ENCODE measurements at regions not wholly inside any gene's neighbourhood (a gene's known extent, or its start where the extent isn't known, plus 50 kb on each side); places are given as distances from the start of the nearest gene placed in this dataset.

DNA sequence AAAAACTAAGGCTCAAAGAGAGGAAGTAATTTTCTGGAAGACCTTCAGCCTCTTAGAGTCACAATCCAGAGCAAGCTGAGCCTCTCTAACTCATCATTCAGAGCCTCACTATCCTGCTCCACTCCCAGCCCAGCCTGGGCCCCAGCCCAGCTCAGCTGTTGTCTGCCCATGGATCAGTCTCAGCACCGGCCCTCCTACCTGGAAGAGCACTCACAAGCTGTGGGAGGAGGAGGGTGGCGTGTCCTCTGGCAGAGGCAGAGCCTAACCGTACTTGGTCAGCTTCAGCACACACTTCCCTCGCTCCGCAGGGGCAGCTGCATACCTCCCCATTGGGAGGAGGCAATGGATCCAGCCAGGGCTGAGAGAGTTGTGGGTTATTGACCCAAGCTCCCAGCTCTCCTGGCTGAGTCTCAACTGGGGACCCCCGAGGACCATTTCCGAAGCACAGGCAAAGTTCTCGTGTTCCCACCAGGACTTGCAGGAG is 66.7 kb upstream of the GPR26 start:
- no peak for DNase-seq

DNA sequence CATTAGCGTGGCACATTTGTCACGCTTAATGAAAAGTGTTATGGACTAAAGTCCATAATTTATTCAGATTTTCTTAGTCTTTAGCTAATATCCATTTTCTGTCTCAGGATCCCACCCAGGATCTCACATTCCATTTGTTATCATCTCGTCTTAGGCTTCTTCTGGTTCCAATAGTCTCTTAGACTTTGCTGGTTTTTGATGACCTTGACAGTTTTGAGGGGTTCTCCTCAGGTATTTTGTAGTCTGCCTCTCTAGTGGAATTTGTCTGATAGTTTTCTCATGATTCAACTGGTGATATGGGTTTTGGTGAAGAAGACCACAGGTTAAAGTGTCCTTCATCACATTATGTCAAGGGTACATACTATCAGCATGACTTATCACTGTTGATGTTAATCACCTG is 66.0 kb upstream of the GPR26 start:
- DNase-seq, result no peak

- no peak for DNase-seq
Measured at GRCh38 chr10:123603130-123603529, 63.0 kb upstream of the GPR26 start.

GRCh38 chr10:123604506-123604905 is 61.6 kb upstream of the GPR26 start:
- no peak for DNase-seq

GRCh38 chr10:123606006-123606405 is 60.1 kb upstream of the GPR26 start:
- no peak for DNase-seq

DNA sequence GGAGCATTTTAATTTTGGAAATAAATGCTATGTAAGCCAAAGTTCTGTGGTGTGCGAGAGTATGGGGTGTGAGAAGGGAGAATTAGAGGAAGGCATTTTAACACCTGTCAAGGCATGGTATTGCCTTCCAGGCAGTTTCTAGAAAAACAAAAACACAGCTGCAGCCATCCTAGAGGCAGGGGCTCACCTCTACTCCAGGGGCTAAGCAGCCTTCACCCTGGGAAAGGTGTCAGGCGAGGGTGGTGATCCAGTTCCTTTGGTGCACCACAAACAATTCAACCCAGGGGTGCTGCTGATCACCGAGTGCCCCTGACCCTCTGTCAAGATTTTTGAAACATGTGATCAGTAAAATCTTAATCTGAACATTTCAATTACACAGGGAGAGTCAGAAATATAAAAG is 59.2 kb upstream of the GPR26 start:
- no peak for DNase-seq

DNA sequence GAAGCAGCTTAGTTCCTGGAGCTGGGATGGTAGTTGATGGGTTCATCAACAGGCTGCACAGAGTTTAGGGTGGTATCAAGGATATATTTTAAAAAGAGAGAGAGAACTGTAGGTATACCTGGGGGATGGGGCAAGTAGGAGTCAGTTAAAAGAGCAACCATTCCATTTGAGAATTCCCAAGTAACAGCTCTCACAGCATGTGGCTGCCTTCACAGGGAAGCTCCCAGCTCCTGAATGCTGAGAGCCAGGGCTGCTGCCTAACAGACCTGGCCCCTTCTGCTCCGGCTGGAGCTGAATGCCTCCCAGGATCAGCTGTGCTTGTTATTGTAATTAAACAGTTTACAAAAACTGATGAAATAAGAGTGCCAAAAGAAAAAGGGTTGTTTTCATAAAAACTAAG is 58.8 kb upstream of the GPR26 start:
- no peak for DNase-seq

DNA sequence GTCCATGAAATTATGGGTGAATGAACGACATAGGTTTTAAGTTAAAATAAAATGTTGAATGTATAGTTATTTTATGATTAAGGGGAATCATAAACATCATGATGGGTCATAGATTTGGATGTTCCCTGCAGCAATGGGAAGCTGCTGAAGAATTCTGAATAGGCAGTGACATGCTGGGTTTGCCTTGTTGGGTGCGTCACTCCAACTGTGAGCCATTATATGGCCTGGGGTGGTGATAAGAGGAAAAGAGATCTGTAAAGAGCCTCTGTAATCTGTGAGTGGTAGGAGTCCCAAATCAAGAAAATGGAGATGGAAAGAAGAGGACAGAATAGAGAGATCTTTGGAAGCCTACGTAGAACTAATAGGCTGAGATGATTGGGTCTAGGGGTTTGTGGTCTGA is 58.1 kb upstream of the GPR26 start:
- no peak for DNase-seq

DNA sequence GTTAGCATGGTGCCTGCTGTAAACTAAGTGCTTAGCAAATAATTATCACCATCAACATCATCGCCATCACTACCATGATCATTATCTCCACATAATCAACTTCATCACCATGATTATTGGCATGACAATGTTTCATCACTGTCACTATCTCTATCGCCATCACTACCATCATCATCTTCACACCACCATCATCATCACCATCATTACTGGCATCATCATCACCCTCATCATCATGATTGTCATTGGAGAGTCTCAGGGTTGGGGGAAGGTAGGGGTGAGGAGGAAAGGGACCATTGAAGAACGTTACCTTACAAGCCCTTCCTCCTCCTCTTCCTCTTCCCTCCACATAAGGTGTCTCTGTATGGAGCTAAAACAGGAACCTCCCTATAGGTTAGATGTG is 54.9 kb upstream of the GPR26 start:
- DNase-seq, result no peak

- no peak for DNase-seq
Measured at GRCh38 chr10:123611876-123612275, 54.3 kb upstream of the GPR26 start.

DNA sequence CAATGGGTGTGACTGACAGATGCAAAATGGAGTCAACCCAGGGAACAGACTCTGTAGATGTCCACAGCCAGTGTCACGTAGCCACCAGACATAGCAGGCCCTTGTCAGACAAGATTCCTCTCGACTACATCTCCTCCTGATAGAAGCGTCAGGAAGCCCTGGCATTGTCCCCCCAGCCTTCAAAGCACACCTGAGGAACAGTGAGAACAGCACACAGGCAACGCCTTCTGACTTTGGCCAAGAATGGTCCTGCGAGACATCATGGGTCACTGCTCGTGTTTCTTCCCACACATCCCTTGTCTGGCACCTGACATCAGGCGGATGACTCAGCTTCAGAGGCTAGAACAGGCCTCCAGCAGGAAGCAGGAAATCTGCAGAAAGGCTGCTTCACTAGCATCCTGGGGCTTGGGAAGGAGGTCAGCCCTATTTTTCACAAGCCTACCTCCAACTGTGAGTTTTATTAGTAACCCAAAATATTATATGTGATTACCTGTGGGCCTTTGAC is 52.8 kb upstream of the GPR26 start:
- DNase-seq, result peak in 1 of 51 donors; percentile 26

- peak in 22 of 51 donors; percentile 3 to 59 (median 16) for DNase-seq
Measured at GRCh38 chr10:123614888-123615287, 51.3 kb upstream of the GPR26 start.

Measured in hypothalamus (tissue), 51 donors.